Fibroblast of the aortic adventitia (primary cell): ENCODE measurements at regions not wholly inside any gene's neighbourhood (a gene's known extent, or its start where the extent isn't known, plus 50 kb on each side); places are given as distances from the start of the nearest gene placed in this dataset.
"Not testable (repeated sequence)": the region's sequence is repeated elsewhere in the genome, so short reads cannot be mapped to it uniquely, and the experiment has no call there.

Source experiments
- DNase-seq: peaks from one replicate; pipeline ENCODE4 v3.0.0-alpha.2; 2010; ENCODE audit warnings: low read depth
- H3K4me3 ChIP-seq: 2 replicates; pipeline ENCODE4 v1.5.1; 2011; ENCODE audit warnings: low read depth, mild to moderate bottlenecking, control low read depth, low read length, moderate library complexity
- TF ChIP-seq, protein P1 (sequence below): IDR thresholded peaks from 2 replicates; pipeline ENCODE4 v1.5.1; 2011; ENCODE audit warnings: mild to moderate bottlenecking, low read length, control low read depth, inconsistent platforms; ENCODE audit not compliant: insufficient read depth

DNA sequence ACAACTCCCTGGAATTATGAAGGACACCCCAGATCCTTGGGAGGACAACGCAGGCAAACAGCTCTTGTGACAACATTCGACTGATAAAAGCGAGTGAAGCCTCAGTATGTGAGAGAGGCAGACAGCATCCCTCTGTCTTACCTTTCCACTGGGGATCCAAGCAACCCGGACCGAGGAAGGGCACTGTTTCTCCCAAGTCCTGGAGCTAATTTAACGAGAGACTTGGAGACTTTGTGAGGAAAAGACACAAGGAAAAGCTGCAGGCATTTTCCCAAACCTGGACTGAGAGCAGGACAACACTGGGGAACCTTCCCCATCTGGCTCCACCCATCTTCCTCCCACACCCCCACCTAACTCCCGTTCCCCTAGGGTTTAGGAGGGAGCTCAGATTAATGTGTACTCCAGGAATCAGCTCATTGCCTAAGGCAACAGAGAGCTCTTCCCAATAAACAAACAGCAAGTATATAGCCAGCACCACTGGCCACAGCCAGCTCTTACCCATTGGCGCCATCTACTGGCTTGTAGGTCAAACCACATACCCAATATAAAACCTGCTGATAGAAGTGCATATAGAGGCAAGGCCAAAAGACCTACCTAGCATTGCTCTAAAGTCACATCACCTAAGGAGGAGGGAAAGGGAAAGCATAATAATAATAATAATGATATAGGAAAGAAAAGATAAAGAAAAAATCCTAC is 76.7 kb upstream of the NEK3 start:
- peak; percentile 85 for DNase-seq
- TF ChIP-seq, protein P1, sequence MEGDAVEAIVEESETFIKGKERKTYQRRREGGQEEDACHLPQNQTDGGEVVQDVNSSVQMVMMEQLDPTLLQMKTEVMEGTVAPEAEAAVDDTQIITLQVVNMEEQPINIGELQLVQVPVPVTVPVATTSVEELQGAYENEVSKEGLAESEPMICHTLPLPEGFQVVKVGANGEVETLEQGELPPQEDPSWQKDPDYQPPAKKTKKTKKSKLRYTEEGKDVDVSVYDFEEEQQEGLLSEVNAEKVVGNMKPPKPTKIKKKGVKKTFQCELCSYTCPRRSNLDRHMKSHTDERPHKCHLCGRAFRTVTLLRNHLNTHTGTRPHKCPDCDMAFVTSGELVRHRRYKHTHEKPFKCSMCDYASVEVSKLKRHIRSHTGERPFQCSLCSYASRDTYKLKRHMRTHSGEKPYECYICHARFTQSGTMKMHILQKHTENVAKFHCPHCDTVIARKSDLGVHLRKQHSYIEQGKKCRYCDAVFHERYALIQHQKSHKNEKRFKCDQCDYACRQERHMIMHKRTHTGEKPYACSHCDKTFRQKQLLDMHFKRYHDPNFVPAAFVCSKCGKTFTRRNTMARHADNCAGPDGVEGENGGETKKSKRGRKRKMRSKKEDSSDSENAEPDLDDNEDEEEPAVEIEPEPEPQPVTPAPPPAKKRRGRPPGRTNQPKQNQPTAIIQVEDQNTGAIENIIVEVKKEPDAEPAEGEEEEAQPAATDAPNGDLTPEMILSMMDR, result peak; percentile 56
- not testable (repeated sequence) for H3K4me3 ChIP-seq

GRCh38 chr13:52234928-52235327 is 75.5 kb upstream of the NEK3 start:
- not testable (repeated sequence) for DNase-seq, H3K4me3 ChIP-seq

DNA sequence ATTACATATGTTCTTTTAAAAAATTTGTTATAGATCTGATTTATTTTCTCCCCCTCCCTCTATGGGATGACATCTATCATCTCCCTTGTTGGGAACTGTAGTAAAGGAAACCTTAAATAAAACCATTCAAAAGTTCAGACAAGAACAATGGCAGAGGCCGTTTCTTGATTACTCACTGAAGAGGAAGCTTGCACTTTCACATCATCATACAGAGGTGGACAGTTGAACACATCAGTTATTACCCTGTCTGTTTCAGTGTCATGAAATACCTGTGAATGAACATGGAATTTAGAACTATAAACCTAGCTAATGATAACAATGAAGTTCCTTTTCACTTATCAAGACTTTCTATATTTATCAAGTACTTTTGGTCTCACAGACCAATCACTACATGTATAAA is 63.7 kb upstream of the NEK3 start:
- DNase-seq, H3K4me3 ChIP-seq: not testable (repeated sequence)

- not testable (repeated sequence) for DNase-seq
Measured at GRCh38 chr13:52213920-52214319, 54.5 kb upstream of the NEK3 start.

GRCh38 chr13:52212886-52213285 is 53.5 kb upstream of the NEK3 start:
- not testable (repeated sequence) for DNase-seq, H3K4me3 ChIP-seq

More at GRCh38 chr13:52213920-52214319, 54.5 kb upstream of the NEK3 start:
- H3K4me3 ChIP-seq, result not testable (repeated sequence)

DNA sequence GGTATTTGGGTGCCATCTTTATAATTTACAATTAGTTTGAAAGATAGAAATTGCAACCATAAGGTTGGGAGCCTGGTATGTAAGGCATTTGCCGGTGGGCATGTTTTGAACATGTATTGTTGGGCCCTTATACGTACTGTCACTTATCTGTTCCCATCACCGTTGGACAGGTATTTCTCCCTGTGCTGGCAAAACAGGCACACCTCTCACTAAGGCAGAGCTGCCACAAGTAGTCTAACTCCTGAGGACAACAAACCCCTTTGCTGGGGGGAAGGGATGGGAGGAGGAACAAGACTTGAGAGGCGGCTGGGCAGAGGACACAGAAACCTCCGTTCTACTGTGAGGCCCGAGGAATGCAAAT is 52.0 kb upstream of the NEK3 start:
- H3K4me3 ChIP-seq, DNase-seq: not testable (repeated sequence)

DNA sequence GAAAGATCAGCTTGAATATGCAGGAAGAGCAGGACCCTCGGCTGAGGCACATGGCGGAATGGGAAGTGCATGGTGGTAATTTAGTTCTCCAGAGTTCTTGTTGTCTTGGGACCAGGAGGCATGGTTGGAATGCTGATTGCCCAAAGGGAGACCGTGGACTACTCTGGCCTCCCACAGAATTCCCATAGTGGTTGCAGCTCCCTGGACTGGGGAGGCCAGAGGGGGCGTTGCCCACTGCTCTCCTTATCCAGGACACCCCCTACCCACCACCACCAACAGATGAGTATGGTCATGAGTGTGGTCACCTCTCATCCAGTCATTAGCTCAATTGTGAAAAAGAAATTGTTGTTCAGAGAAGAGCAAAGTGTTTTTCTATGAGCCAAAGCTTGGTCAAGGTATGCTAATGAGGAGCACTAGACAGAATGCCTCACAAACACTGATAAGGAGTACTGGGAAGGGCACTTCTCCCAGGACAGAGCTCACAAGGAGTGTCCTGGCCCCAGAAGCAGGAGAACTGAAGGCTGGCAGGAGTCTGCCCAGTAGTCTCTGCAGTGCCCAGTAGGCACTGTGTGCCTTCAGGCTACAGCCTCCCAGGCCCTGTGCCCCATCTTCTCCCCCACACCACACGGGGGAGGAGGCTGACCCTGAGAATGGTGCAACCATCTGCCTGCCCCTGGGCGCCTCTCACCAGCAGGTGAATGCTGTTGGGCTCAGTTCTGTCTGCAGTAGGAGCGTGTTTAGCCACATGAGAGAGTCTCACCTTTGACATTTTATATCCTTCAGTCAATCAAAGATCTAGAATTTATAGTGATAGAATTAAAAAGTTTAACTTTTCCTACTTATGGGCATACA is 51.4 kb upstream of the NEK3 start:
- DNase-seq, H3K4me3 ChIP-seq: not testable (repeated sequence)
